Suprapubic skin (tissue), 4 donors: ENCODE measurements at regions not wholly inside any gene's neighbourhood (a gene's known extent, or its start where the extent isn't known, plus 50 kb on each side); places are given as distances from the start of the nearest gene placed in this dataset.

ENCODE experiments used
- DNase-seq, 2 donors: peaks; one replicate each; pipeline ENCODE4 v3.0.0-alpha.2; 2019; ENCODE audit warnings: low spot score in 2 of 2
- H3K27ac ChIP-seq: fragments of 200-600 bp; sonication (generic); one replicate; pipeline ENCODE4 v1.5.1; 2019
- H3K27me3 ChIP-seq: fragments of 200-600 bp; sonication (generic); one replicate; pipeline ENCODE4 v1.5.1; 2019
- H3K36me3 ChIP-seq: fragments of 200-600 bp; sonication (generic); one replicate; pipeline ENCODE4 v1.5.1; 2019
- H3K4me1 ChIP-seq: fragments of 200-600 bp; sonication (generic); one replicate; pipeline ENCODE4 v1.5.1; 2019
- H3K4me3 ChIP-seq: fragments of 200-600 bp; sonication (generic); one replicate; pipeline ENCODE4 v1.5.1; 2019; ENCODE audit warnings: mild to moderate bottlenecking
- H3K9me3 ChIP-seq: fragments of 200-600 bp; sonication (generic); one replicate; pipeline ENCODE4 v1.5.1; 2019
- EP300 ChIP-seq: sonication (generic); formaldehyde crosslinking; IDR thresholded peaks from one replicate; pipeline ENCODE4 v1.6.1; 2017; ENCODE audit warnings: antibody characterized with exemption
- POLR2A ChIP-seq, 2 donors: fragments of 450-650 bp; IDR thresholded peaks; one replicate each; pipeline ENCODE4 v1.6.1; 2017; ENCODE audit warnings: antibody characterized with exemption in 2 of 2, mild to moderate bottlenecking in 2 of 2, moderate library complexity in 2 of 2
- POLR2AphosphoS5 ChIP-seq, 3 donors: sonication (generic); formaldehyde crosslinking; IDR thresholded peaks; one replicate each; pipeline ENCODE4 v1.6.1; 2017; ENCODE audit warnings: antibody characterized with exemption in 3 of 3
- WGBS: methylation state at CpG from one replicate; pipeline ENCODE4 v1.1.5; 2018; 5-methylcytosine and 5-hydroxymethylcytosine counted together
- TF ChIP-seq, protein P1 (sequence below), 2 donors: fragments of 200-600 bp in 1 of 2; fragments of 450-650 bp in 1 of 2; sonication (generic) in 1 of 2; IDR thresholded peaks; one replicate each; pipeline ENCODE4 v1.5.1; 2016 to 2019; ENCODE audit warnings: antibody characterized with exemption in 2 of 2, mild to moderate bottlenecking in 1 of 2, moderate library complexity in 1 of 2

DNA sequence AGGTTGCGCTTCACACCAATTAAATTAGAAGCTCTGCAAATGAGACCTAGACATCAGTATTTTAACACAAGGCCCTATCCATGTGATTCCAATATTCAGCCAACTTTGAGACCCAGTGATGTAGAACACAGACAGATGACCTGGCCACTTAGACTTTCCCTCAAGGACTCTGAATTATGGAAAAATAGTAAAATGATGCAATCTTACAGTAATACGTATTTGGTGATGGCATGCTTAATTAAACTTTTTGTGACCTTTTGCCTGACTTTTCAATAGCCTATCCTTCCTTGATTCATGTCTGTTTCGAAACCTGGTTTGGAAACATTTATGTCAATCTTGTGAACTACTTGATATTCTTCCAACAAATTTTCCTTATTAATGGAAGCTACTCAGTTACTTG is 521.2 kb downstream of the KCNA4 start:
- TF ChIP-seq EP300 = no peak
- no peak for TF ChIP-seq POLR2A (IDR thresholded peaks at IDR 0.05)
- no peak for TF ChIP-seq POLR2AphosphoS5 (IDR thresholded peaks at IDR 0.05)
- TF ChIP-seq, protein P1, sequence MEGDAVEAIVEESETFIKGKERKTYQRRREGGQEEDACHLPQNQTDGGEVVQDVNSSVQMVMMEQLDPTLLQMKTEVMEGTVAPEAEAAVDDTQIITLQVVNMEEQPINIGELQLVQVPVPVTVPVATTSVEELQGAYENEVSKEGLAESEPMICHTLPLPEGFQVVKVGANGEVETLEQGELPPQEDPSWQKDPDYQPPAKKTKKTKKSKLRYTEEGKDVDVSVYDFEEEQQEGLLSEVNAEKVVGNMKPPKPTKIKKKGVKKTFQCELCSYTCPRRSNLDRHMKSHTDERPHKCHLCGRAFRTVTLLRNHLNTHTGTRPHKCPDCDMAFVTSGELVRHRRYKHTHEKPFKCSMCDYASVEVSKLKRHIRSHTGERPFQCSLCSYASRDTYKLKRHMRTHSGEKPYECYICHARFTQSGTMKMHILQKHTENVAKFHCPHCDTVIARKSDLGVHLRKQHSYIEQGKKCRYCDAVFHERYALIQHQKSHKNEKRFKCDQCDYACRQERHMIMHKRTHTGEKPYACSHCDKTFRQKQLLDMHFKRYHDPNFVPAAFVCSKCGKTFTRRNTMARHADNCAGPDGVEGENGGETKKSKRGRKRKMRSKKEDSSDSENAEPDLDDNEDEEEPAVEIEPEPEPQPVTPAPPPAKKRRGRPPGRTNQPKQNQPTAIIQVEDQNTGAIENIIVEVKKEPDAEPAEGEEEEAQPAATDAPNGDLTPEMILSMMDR (IDR thresholded peaks at IDR 0.05) = no peak
- 73% methylated on average over 3 of the region's 3 CpGs for WGBS
- H3K27me3 ChIP-seq = no peaks in the 10 kb centered on the region
- DNase-seq = no peak
- no peak overlapping the region for H3K27ac ChIP-seq
- H3K4me1 ChIP-seq = no peaks in the 10 kb centered on the region
- H3K4me3 ChIP-seq = no peak overlapping the region
- H3K9me3 ChIP-seq = no peaks in the 10 kb centered on the region
- no peaks in the 10 kb centered on the region for H3K36me3 ChIP-seq

DNA sequence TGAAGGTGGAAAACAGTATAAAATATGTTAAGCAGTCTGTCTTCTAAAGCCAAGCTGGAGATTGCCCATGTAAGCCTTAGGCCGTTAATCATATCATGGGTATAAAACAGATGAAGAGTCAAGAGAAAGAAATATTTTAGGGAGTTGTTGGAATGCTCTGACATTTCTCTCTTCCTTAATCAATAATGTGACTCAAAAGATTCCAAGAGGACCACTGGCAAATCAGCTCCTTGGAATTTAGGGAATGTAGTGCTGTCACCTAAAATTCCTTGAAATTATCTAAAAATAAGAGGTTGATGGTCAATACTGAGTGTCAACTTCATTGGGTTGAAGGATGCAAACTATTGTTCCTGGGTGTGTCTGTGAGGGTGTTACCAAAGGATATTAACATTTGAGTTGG is 525.9 kb downstream of the KCNA4 start:
- Histone ChIP-seq H3K27ac (no peak overlapping the region), H3K9me3 (no peaks in the 10 kb centered on the region), H3K4me1 (no peaks in the 10 kb centered on the region), H3K4me3 (no peak overlapping the region), H3K27me3 (no peaks in the 10 kb centered on the region), H3K36me3 (no peaks in the 10 kb centered on the region)
- DNase-seq = no peak
- 72% methylated on average over 1 of the region's 1 CpG for WGBS
- TF ChIP-seq EP300 (no peak), POLR2A (IDR thresholded peaks at IDR 0.05) (no peak), POLR2AphosphoS5 (IDR thresholded peaks at IDR 0.05) (no peak)
- TF ChIP-seq, protein P1 (IDR thresholded peaks at IDR 0.05) = no peak

DNA sequence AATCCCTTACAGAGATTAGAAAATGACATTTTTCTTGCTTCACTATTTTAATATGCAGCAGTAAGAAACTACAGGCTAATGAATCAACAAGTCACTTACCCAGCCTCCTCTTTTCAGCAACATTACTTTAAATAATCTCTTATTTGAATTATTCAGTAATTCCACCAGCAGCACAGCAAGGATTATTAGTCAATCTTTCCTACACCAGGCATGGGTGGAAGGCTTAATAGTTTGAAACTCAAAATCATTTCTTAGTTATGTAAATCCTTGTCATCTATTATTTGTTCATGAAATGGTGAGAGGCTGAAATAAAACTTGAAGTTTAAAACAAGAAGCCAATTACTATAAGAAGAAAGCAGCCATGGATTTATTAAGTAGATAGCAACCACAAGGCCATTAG is 530.5 kb downstream of the KCNA4 start:
- Histone ChIP-seq H3K27ac (no peak overlapping the region), H3K4me3 (no peak overlapping the region), H3K4me1 (no peaks in the 10 kb centered on the region), H3K27me3 (no peaks in the 10 kb centered on the region), H3K36me3 (no peaks in the 10 kb centered on the region), H3K9me3 (peaks cover 5% of the 10 kb centered on the region)
- no peak for DNase-seq
- TF ChIP-seq POLR2A (IDR thresholded peaks at IDR 0.05) (no peak), EP300 (no peak), POLR2AphosphoS5 (IDR thresholded peaks at IDR 0.05) (no peak)
- TF ChIP-seq, protein P1 (IDR thresholded peaks at IDR 0.05) = no peak

DNA sequence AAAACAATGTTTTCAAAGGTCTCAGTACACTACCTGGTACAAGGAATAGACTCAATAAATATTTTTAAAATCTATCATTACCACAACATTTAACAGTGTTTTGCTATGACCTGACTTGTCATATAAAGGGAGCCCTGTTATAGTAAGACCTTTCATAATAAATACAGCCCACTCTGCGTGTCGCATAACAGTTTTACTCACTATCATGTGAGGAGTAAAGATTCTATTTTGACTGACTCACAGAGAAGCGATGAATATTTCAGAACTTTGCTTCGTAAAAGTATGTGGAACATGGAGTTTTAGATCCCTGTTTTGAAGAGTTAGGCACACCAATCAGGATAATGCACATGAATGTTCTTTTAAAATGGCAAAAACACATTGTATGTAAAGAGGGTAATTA is 531.2 kb downstream of the KCNA4 start:
- no peak for TF ChIP-seq POLR2A (IDR thresholded peaks at IDR 0.05)
- TF ChIP-seq, protein P1 (IDR thresholded peaks at IDR 0.05) = no peak
- TF ChIP-seq POLR2AphosphoS5 (IDR thresholded peaks at IDR 0.05) = no peak
- TF ChIP-seq EP300 = no peak
- DNase-seq = no peak
- Histone ChIP-seq H3K9me3 (peaks cover 5% of the 10 kb centered on the region), H3K27ac (no peak overlapping the region), H3K36me3 (no peaks in the 10 kb centered on the region), H3K4me1 (no peaks in the 10 kb centered on the region), H3K27me3 (no peaks in the 10 kb centered on the region), H3K4me3 (no peak overlapping the region)
- 84% methylated on average over 4 of the region's 4 CpGs for WGBS

DNA sequence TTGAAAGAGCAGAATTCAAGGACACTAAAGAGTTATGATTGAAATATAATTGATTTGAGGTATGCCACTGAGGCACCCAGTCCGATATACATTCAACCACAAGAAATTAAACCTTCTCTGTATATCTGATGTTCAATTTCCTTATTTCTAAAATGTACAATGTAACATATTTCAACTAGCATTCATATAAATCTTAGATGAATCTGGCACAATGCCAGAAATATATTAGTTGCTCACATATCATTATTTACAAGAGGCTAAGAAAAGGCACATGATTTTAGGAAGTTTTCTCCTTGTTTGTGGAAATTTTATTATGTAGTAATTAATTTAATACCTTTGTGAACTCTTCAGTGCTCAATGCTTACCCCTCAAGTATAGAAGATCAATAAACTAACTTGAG is 532.3 kb downstream of the KCNA4 start:
- Histone ChIP-seq H3K36me3 (no peaks in the 10 kb centered on the region), H3K4me3 (no peak overlapping the region), H3K4me1 (no peaks in the 10 kb centered on the region), H3K27ac (no peak overlapping the region), H3K9me3 (peaks cover 5% of the 10 kb centered on the region), H3K27me3 (no peaks in the 10 kb centered on the region)
- DNase-seq = no peak
- WGBS = 75% methylated on average over 1 of the region's 1 CpG
- TF ChIP-seq EP300 = no peak
- no peak for TF ChIP-seq POLR2A (IDR thresholded peaks at IDR 0.05)
- TF ChIP-seq POLR2AphosphoS5 (IDR thresholded peaks at IDR 0.05) = no peak
- TF ChIP-seq, protein P1 (IDR thresholded peaks at IDR 0.05) = no peak
